ENCODE measurements at regions not wholly inside any gene's neighbourhood (a gene's known extent, or its start where the extent isn't known, plus 50 kb on each side); places are given as distances from the start of the nearest gene placed in this dataset.

DNA sequence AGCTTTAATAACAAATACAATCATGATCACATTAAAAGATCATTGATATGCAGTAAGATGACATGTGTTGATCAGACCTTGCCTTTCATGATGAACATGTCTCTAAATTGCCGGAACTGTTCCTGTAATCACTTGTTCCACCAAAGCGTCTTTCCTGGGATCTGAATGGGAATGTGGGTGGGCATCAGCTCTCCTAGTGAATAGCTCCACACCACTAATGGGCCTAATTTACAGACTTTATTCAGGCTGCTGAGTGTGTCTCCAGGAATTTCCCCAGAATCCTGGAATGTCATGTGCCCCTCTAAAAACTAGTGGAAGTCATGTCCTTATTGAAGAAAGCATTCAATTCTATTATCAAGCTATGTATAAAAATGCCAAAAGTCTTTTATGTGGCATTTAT lies 765.1 kb upstream of the CTNND2 start:
- no peak for DNase-seq
- Histone ChIP-seq H3K18ac (ENCODE audit: insufficient read length, low read depth, low read length) (no peak overlapping the region), H4K5ac (ENCODE audit: insufficient read length, low read depth, low read length) (no peak overlapping the region), H3K56ac (ENCODE audit: insufficient read length, low read depth, low read length) (no peak overlapping the region), H4K8ac (replicated peaks; ENCODE audit: insufficient read length, low read depth, low read length) (no peak overlapping the region), H3K23ac (ENCODE audit: insufficient read length, low read depth, low read length) (no peak overlapping the region), H2BK5ac (ENCODE audit: insufficient read length, low read length) (no peak overlapping the region), H3K4ac (ENCODE audit: low read depth, low read length) (no peak overlapping the region), H3K23me2 (ENCODE audit: insufficient read length, low read depth, low read length, poor library complexity, severe bottlenecking) (no peaks in the 10 kb centered on the region), H2BK15ac (ENCODE audit: low read depth, low read length) (no peak overlapping the region), H3K14ac (ENCODE audit: insufficient read depth, low read length) (no peak overlapping the region), H2AFZ (ENCODE audit: low read length) (no peak overlapping the region), H4K91ac (ENCODE audit: insufficient read length, low read depth, low read length) (no peak overlapping the region), H3K27ac (ENCODE audit: insufficient read length, low read depth, low read length) (peak overlapping the region; percentile 73), H3K27me3 (ENCODE audit: insufficient read depth, low read length) (no peaks in the 10 kb centered on the region), H2BK120ac (ENCODE audit: low read depth, low read length, poor library complexity, severe bottlenecking) (no peak overlapping the region), H2AK5ac (ENCODE audit: insufficient read length, low read length) (no peak overlapping the region), H3K9ac (ENCODE audit: extremely low read depth, insufficient read length, low read length) (no peak overlapping the region), H2BK12ac (ENCODE audit: insufficient read length, low read depth, low read length) (no peak overlapping the region), H4K20me1 (ENCODE audit: control insufficient read depth, insufficient read depth, insufficient read length) (no peaks in the 10 kb centered on the region), H3K4me2 (ENCODE audit: insufficient read depth, insufficient read length, low read length) (peak overlapping the region; percentile 57), H3K9me3 (ENCODE audit: control insufficient read depth, low read depth, low read length) (no peaks in the 10 kb centered on the region), H3K4me1 (ENCODE audit: insufficient read depth, low read length) (peaks cover 13% of the 10 kb centered on the region), H3K79me2 (ENCODE audit: insufficient read depth, low read length) (peaks cover 18% of the 10 kb centered on the region), H2BK20ac (ENCODE audit: low read depth, low read length, poor library complexity, severe bottlenecking) (no peak overlapping the region), H3T11ph (ENCODE audit: low read length) (no peak overlapping the region), H3K79me1 (ENCODE audit: insufficient read depth, low read depth, low read length, poor library complexity, severe bottlenecking) (no peaks in the 10 kb centered on the region)
- WGBS (ENCODE audit: extremely low coverage, insufficient read length, low lambda C conversion rate) = no CpG with 5 or more reads among the region's 2 CpGs
- peaks cover 0 to 5% of the 10 kb centered on the region in 2 experiments; a peak in 3 of 5 replicates for H3K9me3 Mint-ChIP-seq
- peak overlapping the region in 1 of 2 experiments; percentile 27; a peak in 1 of 5 replicates for H3K4me3 Mint-ChIP-seq
- H3K27me3 Mint-ChIP-seq (ENCODE audit: low read depth) = no peaks in the 10 kb centered on the region; the same call in 1 of the 2 replicates
- peaks cover 27 to 46% (median 35%) of the 10 kb centered on the region in 3 experiments for H3K36me3 Mint-ChIP-seq (ENCODE audit: insufficient read depth in 1 of 3, low read depth in 3 of 3)
- TF ChIP-seq, protein P1, sequence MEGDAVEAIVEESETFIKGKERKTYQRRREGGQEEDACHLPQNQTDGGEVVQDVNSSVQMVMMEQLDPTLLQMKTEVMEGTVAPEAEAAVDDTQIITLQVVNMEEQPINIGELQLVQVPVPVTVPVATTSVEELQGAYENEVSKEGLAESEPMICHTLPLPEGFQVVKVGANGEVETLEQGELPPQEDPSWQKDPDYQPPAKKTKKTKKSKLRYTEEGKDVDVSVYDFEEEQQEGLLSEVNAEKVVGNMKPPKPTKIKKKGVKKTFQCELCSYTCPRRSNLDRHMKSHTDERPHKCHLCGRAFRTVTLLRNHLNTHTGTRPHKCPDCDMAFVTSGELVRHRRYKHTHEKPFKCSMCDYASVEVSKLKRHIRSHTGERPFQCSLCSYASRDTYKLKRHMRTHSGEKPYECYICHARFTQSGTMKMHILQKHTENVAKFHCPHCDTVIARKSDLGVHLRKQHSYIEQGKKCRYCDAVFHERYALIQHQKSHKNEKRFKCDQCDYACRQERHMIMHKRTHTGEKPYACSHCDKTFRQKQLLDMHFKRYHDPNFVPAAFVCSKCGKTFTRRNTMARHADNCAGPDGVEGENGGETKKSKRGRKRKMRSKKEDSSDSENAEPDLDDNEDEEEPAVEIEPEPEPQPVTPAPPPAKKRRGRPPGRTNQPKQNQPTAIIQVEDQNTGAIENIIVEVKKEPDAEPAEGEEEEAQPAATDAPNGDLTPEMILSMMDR (conservative IDR thresholded peaks at IDR 0.05) = no peak
- H3K4me1 Mint-ChIP-seq = peaks cover 53 to 54% of the 10 kb centered on the region in 2 experiments
- peak overlapping the region; percentile 22 to 99 (median 98); a peak in 6 of 7 replicates for H3K27ac Mint-ChIP-seq
